ENCODE measurements at regions not wholly inside any gene's neighbourhood (a gene's known extent, or its start where the extent isn't known, plus 50 kb on each side); places are given as distances from the start of the nearest gene placed in this dataset.

DNA sequence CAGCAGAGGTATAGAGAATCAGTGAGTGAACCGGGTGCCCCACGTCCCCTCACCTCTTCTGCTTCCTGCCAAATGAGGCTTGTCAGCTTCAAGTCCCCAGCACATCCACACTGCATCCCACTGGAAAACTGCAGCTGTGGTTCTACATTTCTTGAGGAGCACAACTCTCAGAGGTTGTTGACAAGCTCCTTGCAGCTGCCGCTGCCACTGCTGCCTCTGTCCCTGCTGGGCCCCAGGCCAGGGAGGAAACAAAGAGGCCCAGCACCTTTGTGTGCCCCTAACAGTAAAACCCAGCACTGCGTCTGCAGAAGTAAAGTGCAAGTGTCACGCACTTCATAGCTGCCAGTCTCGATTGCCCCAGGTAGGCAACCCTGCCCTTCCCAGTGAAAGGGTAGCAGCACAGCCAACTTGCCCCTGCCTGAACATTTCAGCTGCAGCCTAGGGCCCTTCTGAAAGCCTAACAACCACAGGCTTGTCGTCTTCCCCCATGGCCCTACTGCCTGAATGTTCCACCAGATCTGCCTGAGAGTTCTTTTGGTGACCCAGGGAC is 1162.1 kb upstream of the USP15 start:
- H3K4me3 ChIP-seq (ENCODE audit: low read depth, low read length) = no peak overlapping the region
- TF ChIP-seq CTCF (IDR thresholded peaks at IDR 0.05; ENCODE audit: insufficient read depth, low read depth, low read length) = no peak
- DNase-seq (ENCODE audit: low read depth) = no peak

GRCh38 chr12:61107118-61107517 is 1153.1 kb upstream of the USP15 start:
- no peak overlapping the region for H3K4me3 ChIP-seq (ENCODE audit: low read depth, low read length)
- no peak for TF ChIP-seq CTCF (IDR thresholded peaks at IDR 0.05; ENCODE audit: insufficient read depth, low read depth, low read length)

DNA sequence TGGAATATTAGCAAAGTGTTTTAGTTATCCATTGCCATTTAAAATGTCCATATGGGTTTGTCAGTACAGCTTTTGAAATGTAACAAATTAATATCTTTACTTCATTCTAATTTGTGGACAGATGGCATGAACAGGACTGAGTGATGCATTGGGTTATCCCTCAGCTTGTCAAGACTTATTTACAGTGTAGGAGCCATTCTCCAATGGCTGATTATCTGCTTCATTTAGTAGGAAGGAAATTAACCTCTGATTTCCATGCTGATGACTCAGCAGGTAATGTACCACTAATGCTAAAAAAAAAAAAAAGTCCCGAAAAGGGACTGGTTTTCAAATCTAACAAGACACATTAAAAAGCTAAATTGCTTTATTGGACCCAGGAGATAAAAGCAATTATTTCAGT is 1149.0 kb upstream of the USP15 start:
- no peak for TF ChIP-seq CTCF (IDR thresholded peaks at IDR 0.05; ENCODE audit: insufficient read depth, low read depth, low read length)
- no peak overlapping the region for H3K4me3 ChIP-seq (ENCODE audit: low read depth, low read length)
- DNase-seq (ENCODE audit: low read depth) = no peak

More at GRCh38 chr12:61107118-61107517, 1153.1 kb upstream of the USP15 start:
- DNase-seq (ENCODE audit: low read depth) = no peak

DNA sequence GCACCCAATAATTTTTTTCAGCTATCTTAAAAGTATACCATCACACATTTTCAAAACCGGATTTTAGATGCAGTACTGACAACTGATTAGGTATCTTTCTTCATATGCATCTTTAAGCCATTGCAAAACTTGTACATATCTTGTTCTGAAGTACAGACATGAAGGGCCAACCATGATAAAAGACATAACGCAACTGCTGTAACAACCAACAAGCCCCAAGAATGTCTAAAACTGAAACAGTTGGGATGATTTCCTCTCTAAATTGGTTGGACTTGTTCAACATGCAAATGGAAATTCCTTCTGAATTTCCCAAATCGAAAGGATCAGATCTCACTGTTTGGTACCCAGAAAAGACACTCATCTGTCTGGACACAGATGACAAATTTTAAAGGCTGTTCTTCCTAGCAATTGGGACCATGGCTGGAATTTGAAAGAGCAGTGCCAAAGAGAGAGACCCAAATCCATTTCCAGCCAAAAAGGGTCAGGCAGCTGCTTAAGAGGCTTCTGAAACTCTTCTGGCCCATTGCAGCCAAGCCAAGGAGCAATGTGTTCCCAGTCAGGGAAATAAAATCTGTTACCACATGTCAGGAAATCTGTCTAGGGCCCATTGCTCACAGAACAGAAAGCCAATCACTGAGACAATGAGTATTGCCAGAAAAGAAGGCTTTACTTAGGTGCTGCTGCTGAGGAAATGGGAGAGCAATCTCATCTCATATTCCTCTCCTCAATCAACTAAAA is 1122.4 kb upstream of the USP15 start:
- DNase-seq (ENCODE audit: low read depth) = no peak
- H3K4me3 ChIP-seq (ENCODE audit: low read depth, low read length) = no peak overlapping the region
- TF ChIP-seq CTCF (IDR thresholded peaks at IDR 0.05; ENCODE audit: insufficient read depth, low read depth, low read length) = no peak

GRCh38 chr12:61138415-61138759 is 1121.8 kb upstream of the USP15 start:
- H3K4me3 ChIP-seq (ENCODE audit: low read depth, low read length) = no peak overlapping the region
- DNase-seq (ENCODE audit: low read depth) = no peak
- TF ChIP-seq CTCF (IDR thresholded peaks at IDR 0.05; ENCODE audit: insufficient read depth, low read depth, low read length) = no peak

DNA sequence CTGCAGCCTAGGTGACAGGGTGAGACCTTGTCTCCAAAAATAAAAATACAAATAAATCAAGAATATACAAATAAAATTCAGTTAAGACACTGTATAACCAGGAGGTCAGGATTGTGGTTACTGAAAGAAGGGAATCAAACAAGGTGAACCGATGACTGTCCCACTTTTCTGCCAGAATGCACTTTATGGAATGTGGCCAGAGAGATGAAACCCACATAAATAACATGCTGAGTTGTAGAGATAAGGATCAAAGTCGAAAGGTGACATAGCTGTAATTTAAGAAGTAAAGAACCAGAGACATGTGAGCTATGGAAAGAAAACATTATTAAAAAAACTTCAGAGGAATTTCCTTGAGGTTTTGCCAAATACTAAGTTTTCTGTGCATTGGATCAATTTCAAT is 1098.2 kb upstream of the USP15 start:
- no peak overlapping the region for H3K4me3 ChIP-seq (ENCODE audit: low read depth, low read length)
- no peak for DNase-seq (ENCODE audit: low read depth)
- no peak for TF ChIP-seq CTCF (IDR thresholded peaks at IDR 0.05; ENCODE audit: insufficient read depth, low read depth, low read length)
